ENCODE measurements at regions not wholly inside any gene's neighbourhood (a gene's known extent, or its start where the extent isn't known, plus 50 kb on each side); places are given as distances from the start of the nearest gene placed in this dataset.
"Not testable (repeated sequence)": the region's sequence is repeated elsewhere in the genome, so short reads cannot be mapped to it uniquely, and the experiment has no call there.

DNA sequence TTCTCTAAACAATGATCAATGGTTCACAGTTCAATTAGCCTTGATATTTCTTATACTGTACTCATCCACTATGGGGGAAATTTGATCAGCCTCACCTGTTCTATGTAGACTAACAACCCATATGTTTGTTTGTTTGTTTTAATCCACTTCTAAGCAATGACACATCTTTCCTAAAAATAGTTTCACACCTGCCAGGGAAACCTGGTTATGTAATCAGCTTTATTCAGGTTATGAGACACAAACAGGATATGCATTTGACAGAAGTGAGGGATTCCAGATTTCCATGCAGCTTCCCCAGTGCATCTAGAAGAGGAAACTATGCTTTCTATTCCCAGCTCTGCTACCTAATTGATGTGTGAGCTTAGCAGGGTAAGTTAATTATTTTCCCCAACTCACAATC is 80.7 kb downstream of the FOXD4L6 start:
- H3K4me1 ChIP-seq (ENCODE audit: control insufficient read depth in 1 of 2, insufficient read depth in 2 of 2, low read length in 2 of 2); intact Hi-C loops (cut with micrococcal nuclease); H3K9me3 ChIP-seq (replicated peaks in 1 of 2; ENCODE audit: control insufficient read depth in 1 of 2, insufficient read depth in 1 of 2, low read length in 2 of 2); H3K27me3 Mint-ChIP-seq (ENCODE audit: low read depth in 3 of 3); H3K4me3 Mint-ChIP-seq; H3K36me3 Mint-ChIP-seq; H3K4me3 ChIP-seq (replicated peaks in 1 of 3; ENCODE audit: low read depth in 2 of 3, low read length in 3 of 3); H3K79me2 ChIP-seq (ENCODE audit: insufficient read depth, low read length); H2AFZ ChIP-seq (ENCODE audit: insufficient read depth, low read depth, low read length, poor library complexity, severe bottlenecking); H3K9ac ChIP-seq (ENCODE audit: insufficient read depth, low read length, poor library complexity, severe bottlenecking); DNase-seq; H3K27ac Mint-ChIP-seq; H3K27me3 ChIP-seq (ENCODE audit: control insufficient read depth in 2 of 2, insufficient read depth in 2 of 2, low read length in 2 of 2); H4K20me1 ChIP-seq (ENCODE audit: insufficient read depth, low read length); H3K27ac ChIP-seq (ENCODE audit: low read depth in 1 of 2, low read length in 2 of 2); H3K4me2 ChIP-seq (replicated peaks; ENCODE audit: extremely low read depth, low read length, poor library complexity, severe bottlenecking); H3K36me3 ChIP-seq (replicated peaks in 1 of 2; ENCODE audit: control insufficient read depth in 1 of 2, insufficient read depth in 2 of 2, low read length in 2 of 2); H3K4me1 Mint-ChIP-seq: not testable (repeated sequence)
- peaks cover 0 to 16% (median 5%) of the 10 kb centered on the region in 7 donors for H3K9me3 Mint-ChIP-seq

DNA sequence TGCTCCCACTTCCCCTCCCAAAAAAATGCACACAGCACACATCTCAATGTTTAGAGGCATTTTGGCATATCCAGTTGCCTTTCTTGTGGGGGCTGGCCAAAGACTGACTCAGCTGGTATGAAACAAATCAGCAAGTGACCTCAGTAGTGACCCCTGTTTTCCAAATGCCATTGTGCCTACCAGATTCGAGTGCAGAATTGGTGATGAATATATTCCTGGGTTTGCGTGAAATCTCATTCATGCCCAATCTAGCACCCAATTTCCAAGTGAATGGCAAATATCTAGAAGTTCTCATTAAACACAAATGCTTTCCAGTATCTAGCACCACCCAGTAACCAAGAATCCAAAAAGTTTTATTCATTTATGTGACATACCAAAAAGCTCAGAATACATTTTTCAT is 83.6 kb downstream of the FOXD4L6 start:
- H3K36me3 Mint-ChIP-seq; H3K4me3 ChIP-seq (replicated peaks in 1 of 3; ENCODE audit: low read depth in 2 of 3, low read length in 3 of 3); intact Hi-C loops (cut with micrococcal nuclease); H3K27ac ChIP-seq (ENCODE audit: low read depth in 1 of 2, low read length in 2 of 2); H3K9ac ChIP-seq (ENCODE audit: insufficient read depth, low read length, poor library complexity, severe bottlenecking); H2AFZ ChIP-seq (ENCODE audit: insufficient read depth, low read depth, low read length, poor library complexity, severe bottlenecking); H3K4me2 ChIP-seq (replicated peaks; ENCODE audit: extremely low read depth, low read length, poor library complexity, severe bottlenecking); H4K20me1 ChIP-seq (ENCODE audit: insufficient read depth, low read length); H3K4me1 Mint-ChIP-seq; H3K79me2 ChIP-seq (ENCODE audit: insufficient read depth, low read length); H3K27ac Mint-ChIP-seq; H3K9me3 ChIP-seq (replicated peaks in 1 of 2; ENCODE audit: control insufficient read depth in 1 of 2, insufficient read depth in 1 of 2, low read length in 2 of 2); H3K27me3 ChIP-seq (ENCODE audit: control insufficient read depth in 2 of 2, insufficient read depth in 2 of 2, low read length in 2 of 2); H3K27me3 Mint-ChIP-seq (ENCODE audit: low read depth in 3 of 3); DNase-seq; H3K4me1 ChIP-seq (ENCODE audit: control insufficient read depth in 1 of 2, insufficient read depth in 2 of 2, low read length in 2 of 2); H3K36me3 ChIP-seq (replicated peaks in 1 of 2; ENCODE audit: control insufficient read depth in 1 of 2, insufficient read depth in 2 of 2, low read length in 2 of 2); H3K4me3 Mint-ChIP-seq; H3K9me3 Mint-ChIP-seq: not testable (repeated sequence)
- WGBS (ENCODE audit: insufficient coverage): no CpG with 5 or more reads among the region's 2 CpGs

DNA sequence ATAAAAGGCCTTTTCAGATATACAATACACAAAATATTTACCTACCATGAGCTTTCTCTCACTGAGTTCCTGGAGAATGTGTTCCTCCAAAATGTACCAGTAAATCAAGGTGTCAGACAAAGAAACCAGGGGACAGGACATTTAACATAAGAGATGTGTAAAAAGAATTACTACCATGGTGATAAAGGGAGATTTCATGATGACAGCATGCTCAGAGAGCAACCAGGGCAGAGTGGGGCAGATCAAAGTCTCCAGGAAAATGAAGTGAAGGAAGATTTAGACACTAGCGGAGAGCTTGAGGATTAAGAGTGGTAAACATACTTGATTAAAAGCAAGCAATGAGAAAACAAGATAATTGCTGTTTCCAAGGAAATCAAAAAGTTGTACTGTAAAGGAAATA is 85.0 kb downstream of the FOXD4L6 start:
- H3K36me3 Mint-ChIP-seq; H3K4me3 Mint-ChIP-seq; H2AFZ ChIP-seq (ENCODE audit: insufficient read depth, low read depth, low read length, poor library complexity, severe bottlenecking); H3K27ac ChIP-seq (ENCODE audit: low read depth in 1 of 2, low read length in 2 of 2); intact Hi-C loops (cut with micrococcal nuclease); H3K4me1 ChIP-seq (ENCODE audit: control insufficient read depth in 1 of 2, insufficient read depth in 2 of 2, low read length in 2 of 2); H3K4me1 Mint-ChIP-seq; H3K9me3 ChIP-seq (replicated peaks in 1 of 2; ENCODE audit: control insufficient read depth in 1 of 2, insufficient read depth in 1 of 2, low read length in 2 of 2); H3K79me2 ChIP-seq (ENCODE audit: insufficient read depth, low read length); H4K20me1 ChIP-seq (ENCODE audit: insufficient read depth, low read length); H3K9me3 Mint-ChIP-seq; H3K36me3 ChIP-seq (replicated peaks in 1 of 2; ENCODE audit: control insufficient read depth in 1 of 2, insufficient read depth in 2 of 2, low read length in 2 of 2); H3K4me2 ChIP-seq (replicated peaks; ENCODE audit: extremely low read depth, low read length, poor library complexity, severe bottlenecking); H3K27me3 ChIP-seq (ENCODE audit: control insufficient read depth in 2 of 2, insufficient read depth in 2 of 2, low read length in 2 of 2); H3K9ac ChIP-seq (ENCODE audit: insufficient read depth, low read length, poor library complexity, severe bottlenecking); H3K4me3 ChIP-seq (replicated peaks in 1 of 3; ENCODE audit: low read depth in 2 of 3, low read length in 3 of 3); DNase-seq; H3K27ac Mint-ChIP-seq; H3K27me3 Mint-ChIP-seq (ENCODE audit: low read depth in 3 of 3): not testable (repeated sequence)
- no CpG with 5 or more reads among the region's 1 CpG for WGBS (ENCODE audit: insufficient coverage)

DNA sequence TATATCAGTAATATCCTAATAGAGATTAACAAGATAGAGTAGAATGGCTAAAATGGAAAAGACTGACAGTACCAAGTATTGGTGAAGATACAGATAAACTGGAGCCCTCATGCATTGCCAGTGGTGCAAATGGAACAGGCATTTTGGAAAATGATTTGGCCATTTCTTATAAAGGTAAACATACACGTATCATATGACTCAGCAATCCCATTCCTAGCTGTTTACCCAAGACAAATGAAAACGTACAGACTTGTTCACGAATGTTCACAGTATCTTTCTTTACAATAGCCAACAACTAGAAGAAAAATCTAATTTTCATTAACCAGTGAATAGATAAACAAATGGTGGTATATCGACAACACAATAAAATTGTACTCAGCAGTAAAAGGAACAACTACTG is 86.4 kb downstream of the FOXD4L6 start:
- WGBS (ENCODE audit: insufficient coverage): no CpG with 5 or more reads among the region's 4 CpGs
- H3K4me2 ChIP-seq (replicated peaks; ENCODE audit: extremely low read depth, low read length, poor library complexity, severe bottlenecking); H3K36me3 Mint-ChIP-seq; H3K27ac Mint-ChIP-seq; H3K27me3 Mint-ChIP-seq (ENCODE audit: low read depth in 3 of 3); H3K4me3 ChIP-seq (replicated peaks in 1 of 3; ENCODE audit: low read depth in 2 of 3, low read length in 3 of 3); DNase-seq; H3K27ac ChIP-seq (ENCODE audit: low read depth in 1 of 2, low read length in 2 of 2); H3K9me3 Mint-ChIP-seq; H2AFZ ChIP-seq (ENCODE audit: insufficient read depth, low read depth, low read length, poor library complexity, severe bottlenecking); H3K27me3 ChIP-seq (ENCODE audit: control insufficient read depth in 2 of 2, insufficient read depth in 2 of 2, low read length in 2 of 2); H3K9me3 ChIP-seq (replicated peaks in 1 of 2; ENCODE audit: control insufficient read depth in 1 of 2, insufficient read depth in 1 of 2, low read length in 2 of 2); H3K36me3 ChIP-seq (replicated peaks in 1 of 2; ENCODE audit: control insufficient read depth in 1 of 2, insufficient read depth in 2 of 2, low read length in 2 of 2); H3K4me1 ChIP-seq (ENCODE audit: control insufficient read depth in 1 of 2, insufficient read depth in 2 of 2, low read length in 2 of 2); H3K4me1 Mint-ChIP-seq; H3K79me2 ChIP-seq (ENCODE audit: insufficient read depth, low read length); intact Hi-C loops (cut with micrococcal nuclease); H3K9ac ChIP-seq (ENCODE audit: insufficient read depth, low read length, poor library complexity, severe bottlenecking); H3K4me3 Mint-ChIP-seq; H4K20me1 ChIP-seq (ENCODE audit: insufficient read depth, low read length): not testable (repeated sequence)
